Adrenal gland (tissue), 9 donors: ENCODE measurements at regions not wholly inside any gene's neighbourhood (a gene's known extent, or its start where the extent isn't known, plus 50 kb on each side); places are given as distances from the start of the nearest gene placed in this dataset.

Experiments used
- DNase-seq, 7 donors: peaks; one replicate each; pipeline ENCODE4 v3.0.0-alpha.2; 2019 to 2020
- H3K27ac ChIP-seq, 5 donors: fragments of 200-600 bp; sonication (generic) in 4 of 5; 1 replicate in 3 of 5; 2 replicates in 2 of 5; pipeline versions ENCODE4 v1.5.1 to v1.8.0; 2016 to 2020; ENCODE audit warnings: mild to moderate bottlenecking in 1 of 5
- H3K27me3 ChIP-seq: fragments of 200-600 bp; 2 replicates; pipeline ENCODE4 v1.8.0; 2021
- H3K36me3 ChIP-seq, 2 donors: fragments of 200-600 bp; replicated peaks in 1 of 2; 1 replicate in 1 of 2; 2 replicates in 1 of 2; pipeline versions ENCODE4 v1.5.1 to v1.8.0; 2018 to 2022
- H3K4me1 ChIP-seq, 2 donors: fragments of 200-600 bp; replicated peaks in 1 of 2; 1 replicate in 1 of 2; 2 replicates in 1 of 2; pipeline versions ENCODE4 v1.5.1 to v1.8.0; 2018 to 2021
- H3K4me3 ChIP-seq, 4 donors: fragments of 200-600 bp; sonication (generic) in 3 of 4; one replicate each; pipeline ENCODE4 v1.5.1; 2016 to 2018
- H3K9me3 ChIP-seq, 3 donors: fragments of 200-600 bp; sonication (generic) in 1 of 3; replicated peaks in 1 of 3; 1 replicate in 2 of 3; 2 replicates in 1 of 3; pipeline versions ENCODE4 v1.5.1 to v1.8.0; 2016 to 2021
- POLR2A ChIP-seq, 2 donors: fragments of 450-650 bp; IDR thresholded peaks; one replicate each; pipeline ENCODE4 v1.6.1; 2017; ENCODE audit warnings: antibody characterized with exemption in 2 of 2, mild to moderate bottlenecking in 2 of 2, moderate library complexity in 1 of 2
- WGBS, 4 donors: extraction: QIAGEN DNeasy Blood & Tissue Kit in 2 of 4; methylation state at CpG; one replicate each; pipeline versions ENCODE4 v1.1.5 to v1.1.7; 2013 to 2017; 5-methylcytosine and 5-hydroxymethylcytosine counted together
- intact Hi-C, 2 donors: fragments of 100-400 bp; cut with DNase I; formaldehyde crosslinking; loops; one replicate each; pipeline versions ENCODE4 v1.14.1 to v1.15.0; 2022 to 2023
- TF ChIP-seq, protein P1 (sequence below), 6 experiments: fragments of 450-650 bp in 4 of 6; fragments of 200-600 bp in 2 of 6; sonication (generic) in 1 of 6; IDR thresholded peaks; 1 replicate in 5 of 6; 2 replicates in 1 of 6; pipeline versions ENCODE4 v1.5.1 to v1.8.0; 2016 to 2021; ENCODE audit warnings: antibody characterized with exemption in 6 of 6, mild to moderate bottlenecking in 2 of 6, moderate library complexity in 1 of 6
- donor health status: healthy with polysubstance abuse.
- donor health status: Bipolar disorder and iron deficiency.
- donor health status: DM: yes; HTN: yes; CAD: no.
- donor health status: DM: no; HTN: no; CAD: no.
- donor health status: DM: no; HTN: no; CAD: no.

DNA sequence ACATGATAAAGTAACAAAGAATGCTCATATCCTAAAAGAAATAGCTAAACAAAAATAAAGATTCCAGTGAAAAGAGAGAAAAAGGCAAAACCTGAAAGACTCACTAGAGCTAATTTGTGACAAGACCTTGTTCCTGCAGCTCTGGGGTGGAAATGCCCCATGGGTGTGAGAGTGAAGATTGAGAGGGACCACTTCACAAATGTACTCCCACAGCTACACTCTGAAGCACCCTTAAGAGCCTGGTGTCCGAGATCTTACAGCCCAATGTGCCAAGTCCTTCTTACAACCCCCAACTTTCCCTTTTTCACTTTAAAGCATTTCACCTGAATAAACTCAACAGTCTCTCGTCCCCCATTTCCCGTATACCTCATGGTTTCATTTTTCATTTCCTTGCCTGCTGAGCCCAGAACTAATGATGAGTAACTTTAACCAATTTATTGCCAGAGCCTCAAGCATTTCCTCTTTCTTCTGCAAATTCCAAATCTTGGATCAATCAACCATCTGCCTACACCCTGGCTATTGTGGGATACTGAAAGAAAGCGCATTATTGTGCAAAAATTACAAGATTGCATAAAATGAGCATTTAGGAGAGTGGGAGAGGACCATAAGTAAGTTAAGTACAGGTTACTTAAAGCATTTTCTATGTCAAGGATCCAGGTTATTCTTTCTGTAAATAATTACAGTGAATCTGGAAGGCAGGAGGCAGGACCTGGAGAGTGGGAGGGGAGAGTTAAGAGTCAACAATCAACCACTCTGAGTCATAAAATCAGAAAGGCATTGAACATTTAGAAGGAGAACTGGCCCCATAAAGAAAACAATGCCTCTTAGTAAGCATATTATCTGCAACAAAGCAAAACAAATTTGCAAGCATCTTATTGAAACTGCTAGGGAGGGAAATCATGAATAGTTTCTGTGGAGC is 804.4 kb upstream of the CELF4 start:
- intact Hi-C loops, result no loop called here

DNA sequence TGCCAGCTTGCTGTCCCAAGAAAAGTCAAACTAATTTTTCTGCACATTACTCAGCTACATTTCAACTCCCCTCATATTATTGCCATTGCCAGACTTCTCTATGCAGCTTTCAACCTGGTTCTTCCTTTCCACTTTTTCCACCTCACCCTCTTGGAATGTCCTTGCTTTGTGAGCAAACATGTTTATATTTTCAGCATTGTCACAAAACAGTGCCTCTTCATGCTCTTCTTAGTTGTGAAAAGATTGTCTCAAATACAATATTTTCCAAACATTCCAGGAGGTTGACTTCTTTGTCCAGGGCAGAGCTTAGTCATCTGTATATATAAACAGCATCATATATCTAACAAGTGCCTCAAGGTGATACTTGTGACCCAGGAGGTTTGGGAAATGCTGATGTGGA is 803.3 kb upstream of the CELF4 start:
- Histone ChIP-seq H3K4me1 (no peaks in the 10 kb centered on the region), H3K27me3 (no peaks in the 10 kb centered on the region), H3K4me3 (no peak overlapping the region), H3K27ac (no peak overlapping the region), H3K36me3 (no peaks in the 10 kb centered on the region), H3K9me3 (no peaks in the 10 kb centered on the region)
- intact Hi-C loops, result no loop called here
- no peak for DNase-seq
- TF ChIP-seq, protein P1, sequence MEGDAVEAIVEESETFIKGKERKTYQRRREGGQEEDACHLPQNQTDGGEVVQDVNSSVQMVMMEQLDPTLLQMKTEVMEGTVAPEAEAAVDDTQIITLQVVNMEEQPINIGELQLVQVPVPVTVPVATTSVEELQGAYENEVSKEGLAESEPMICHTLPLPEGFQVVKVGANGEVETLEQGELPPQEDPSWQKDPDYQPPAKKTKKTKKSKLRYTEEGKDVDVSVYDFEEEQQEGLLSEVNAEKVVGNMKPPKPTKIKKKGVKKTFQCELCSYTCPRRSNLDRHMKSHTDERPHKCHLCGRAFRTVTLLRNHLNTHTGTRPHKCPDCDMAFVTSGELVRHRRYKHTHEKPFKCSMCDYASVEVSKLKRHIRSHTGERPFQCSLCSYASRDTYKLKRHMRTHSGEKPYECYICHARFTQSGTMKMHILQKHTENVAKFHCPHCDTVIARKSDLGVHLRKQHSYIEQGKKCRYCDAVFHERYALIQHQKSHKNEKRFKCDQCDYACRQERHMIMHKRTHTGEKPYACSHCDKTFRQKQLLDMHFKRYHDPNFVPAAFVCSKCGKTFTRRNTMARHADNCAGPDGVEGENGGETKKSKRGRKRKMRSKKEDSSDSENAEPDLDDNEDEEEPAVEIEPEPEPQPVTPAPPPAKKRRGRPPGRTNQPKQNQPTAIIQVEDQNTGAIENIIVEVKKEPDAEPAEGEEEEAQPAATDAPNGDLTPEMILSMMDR (IDR thresholded peaks at IDR 0.05), result no peak
- TF ChIP-seq POLR2A (IDR thresholded peaks at IDR 0.05), result no peak

More for the DNA sequence above, 804.4 kb upstream of the CELF4 start:
- no peak for DNase-seq
- Histone ChIP-seq H3K4me3 (no peak overlapping the region), H3K27ac (no peak overlapping the region), H3K9me3 (no peaks in the 10 kb centered on the region), H3K27me3 (no peaks in the 10 kb centered on the region), H3K4me1 (no peaks in the 10 kb centered on the region), H3K36me3 (no peaks in the 10 kb centered on the region)
- TF ChIP-seq, protein P1 (IDR thresholded peaks at IDR 0.05), result no peak
- TF ChIP-seq POLR2A (IDR thresholded peaks at IDR 0.05), result no peak
- 58 to 68% (median 63%) methylated on average over 4 of the region's 4 CpGs for WGBS, 4 donors

DNA sequence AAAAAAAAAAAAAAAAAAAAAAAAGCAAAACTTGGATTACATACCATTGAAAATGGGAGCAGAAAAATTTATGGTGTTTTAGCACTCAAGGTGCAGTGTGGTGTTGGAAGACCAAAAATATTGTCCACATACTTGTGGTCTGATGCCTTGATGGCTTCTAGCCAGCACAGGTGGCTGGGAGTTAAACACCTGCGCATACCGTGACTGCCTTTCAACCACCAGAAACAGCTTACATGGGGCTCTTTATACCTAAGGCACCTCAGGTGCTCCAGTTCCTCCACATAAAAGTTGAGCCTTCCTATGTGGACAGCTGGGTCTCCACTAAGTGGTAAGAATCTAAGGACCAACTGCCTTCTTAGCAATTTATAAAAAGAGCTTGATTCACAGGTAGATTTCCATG is 802.6 kb upstream of the CELF4 start:
- TF ChIP-seq, protein P1 (IDR thresholded peaks at IDR 0.05), result no peak
- TF ChIP-seq POLR2A (IDR thresholded peaks at IDR 0.05), result no peak
- intact Hi-C loops, result no loop called here
- no peak overlapping the region for H3K4me3 ChIP-seq
- no peaks in the 10 kb centered on the region for H3K4me1 ChIP-seq
- 90 to 94% (median 92%) methylated on average over 2 of the region's 2 CpGs for WGBS, 4 donors
- H3K36me3 ChIP-seq, result no peaks in the 10 kb centered on the region
- H3K27ac ChIP-seq, result no peak overlapping the region
- no peaks in the 10 kb centered on the region for H3K27me3 ChIP-seq
- no peaks in the 10 kb centered on the region for H3K9me3 ChIP-seq
- DNase-seq, result no peak

DNA sequence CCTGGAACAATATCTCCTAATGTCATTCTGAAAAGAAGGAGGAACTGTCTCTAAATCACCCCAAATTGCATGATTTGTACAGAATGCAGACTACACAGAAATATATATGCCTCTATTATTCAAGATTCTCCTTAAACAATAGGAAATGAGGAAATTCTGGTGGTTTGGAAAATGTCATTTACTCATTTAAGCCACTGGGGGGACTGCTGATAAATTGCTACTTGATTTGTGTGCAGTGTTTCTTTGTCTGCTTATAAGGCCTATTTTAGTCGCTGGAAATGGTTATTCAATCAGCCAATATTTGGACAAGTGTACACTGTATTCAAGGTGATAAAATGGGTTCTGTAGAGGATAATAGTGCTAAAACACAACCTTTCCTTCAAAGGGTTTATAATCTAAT is 801.9 kb upstream of the CELF4 start:
- TF ChIP-seq POLR2A (IDR thresholded peaks at IDR 0.05), result no peak
- TF ChIP-seq, protein P1 (IDR thresholded peaks at IDR 0.05), result no peak
- Histone ChIP-seq H3K27ac (no peak overlapping the region), H3K9me3 (no peaks in the 10 kb centered on the region), H3K4me3 (no peak overlapping the region), H3K4me1 (no peaks in the 10 kb centered on the region), H3K36me3 (no peaks in the 10 kb centered on the region), H3K27me3 (no peaks in the 10 kb centered on the region)
- DNase-seq, result no peak
- intact Hi-C loops, result no loop called here
- WGBS, 4 donors, result 65 to 90% (median 71%) methylated on average over 1 of the region's 1 CpG
